ENCODE measurements at regions not wholly inside any gene's neighbourhood (a gene's known extent, or its start where the extent isn't known, plus 50 kb on each side); places are given as distances from the start of the nearest gene placed in this dataset.
"Not testable (repeated sequence)": the region's sequence is repeated elsewhere in the genome, so short reads cannot be mapped to it uniquely, and the experiment has no call there.

DNA sequence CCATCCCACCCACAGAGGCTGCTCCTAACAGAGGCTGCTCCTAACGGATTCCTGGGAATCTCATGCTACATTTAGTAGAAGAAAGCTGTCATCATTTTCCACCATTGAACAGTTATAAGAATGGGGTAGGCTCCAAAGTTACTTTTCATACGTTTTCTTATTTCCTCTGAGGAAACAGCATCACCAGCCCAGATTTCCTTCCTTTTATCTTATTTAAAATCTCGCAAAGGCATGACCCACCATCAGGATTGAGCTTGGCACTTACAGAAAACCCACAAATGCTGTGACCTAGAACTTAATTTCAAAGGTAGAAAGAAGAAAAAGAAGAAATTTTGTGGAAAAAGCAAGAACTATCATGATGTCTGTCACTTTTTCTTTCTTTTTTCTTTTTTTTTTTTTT lies 168.0 kb downstream of the LY86 start:
- Histone ChIP-seq H3K4me1 (ENCODE audit: insufficient read depth, poor library complexity, severe bottlenecking) (no peaks in the 10 kb centered on the region), H3K36me3 (ENCODE audit: low read depth) (no peaks in the 10 kb centered on the region), H3K4me3 (ENCODE audit: severe bottlenecking) (no peak overlapping the region), H3K27me3 (ENCODE audit: insufficient read depth, poor library complexity, severe bottlenecking) (no peaks in the 10 kb centered on the region), H3K9me3 (ENCODE audit: severe bottlenecking) (no peaks in the 10 kb centered on the region), H3K27ac (ENCODE audit: poor library complexity, severe bottlenecking) (no peak overlapping the region)
- DNase-seq (ENCODE audit: low spot score) = no peak
- TF ChIP-seq, protein P1, sequence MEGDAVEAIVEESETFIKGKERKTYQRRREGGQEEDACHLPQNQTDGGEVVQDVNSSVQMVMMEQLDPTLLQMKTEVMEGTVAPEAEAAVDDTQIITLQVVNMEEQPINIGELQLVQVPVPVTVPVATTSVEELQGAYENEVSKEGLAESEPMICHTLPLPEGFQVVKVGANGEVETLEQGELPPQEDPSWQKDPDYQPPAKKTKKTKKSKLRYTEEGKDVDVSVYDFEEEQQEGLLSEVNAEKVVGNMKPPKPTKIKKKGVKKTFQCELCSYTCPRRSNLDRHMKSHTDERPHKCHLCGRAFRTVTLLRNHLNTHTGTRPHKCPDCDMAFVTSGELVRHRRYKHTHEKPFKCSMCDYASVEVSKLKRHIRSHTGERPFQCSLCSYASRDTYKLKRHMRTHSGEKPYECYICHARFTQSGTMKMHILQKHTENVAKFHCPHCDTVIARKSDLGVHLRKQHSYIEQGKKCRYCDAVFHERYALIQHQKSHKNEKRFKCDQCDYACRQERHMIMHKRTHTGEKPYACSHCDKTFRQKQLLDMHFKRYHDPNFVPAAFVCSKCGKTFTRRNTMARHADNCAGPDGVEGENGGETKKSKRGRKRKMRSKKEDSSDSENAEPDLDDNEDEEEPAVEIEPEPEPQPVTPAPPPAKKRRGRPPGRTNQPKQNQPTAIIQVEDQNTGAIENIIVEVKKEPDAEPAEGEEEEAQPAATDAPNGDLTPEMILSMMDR (IDR thresholded peaks at IDR 0.05; ENCODE audit: poor library complexity, severe bottlenecking) = no peak
- ATAC-seq (ENCODE audit: low read depth) = no peak

DNA sequence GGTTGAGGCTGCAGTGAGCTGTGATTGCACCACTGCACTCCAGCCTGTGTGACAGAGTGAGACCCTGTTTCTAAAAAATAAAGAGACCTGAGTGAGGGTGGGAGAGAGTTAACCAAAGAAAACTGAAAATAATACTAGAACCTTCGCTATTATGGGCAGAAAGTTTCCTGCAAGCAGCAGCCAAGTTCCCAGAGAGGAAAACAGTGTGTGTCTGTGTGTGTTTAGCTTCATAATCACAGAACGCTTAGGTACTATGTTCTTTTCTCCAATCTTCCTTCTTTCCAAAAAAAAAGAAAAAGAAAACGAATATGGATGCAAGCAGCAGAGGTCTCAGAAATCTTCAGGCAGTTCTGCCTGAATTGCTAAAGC lies 170.0 kb downstream of the LY86 start:
- H3K27ac ChIP-seq (ENCODE audit: poor library complexity, severe bottlenecking) = no peak overlapping the region
- H3K36me3 ChIP-seq (ENCODE audit: low read depth) = no peaks in the 10 kb centered on the region
- no peaks in the 10 kb centered on the region for H3K4me1 ChIP-seq (ENCODE audit: insufficient read depth, poor library complexity, severe bottlenecking)
- no peaks in the 10 kb centered on the region for H3K9me3 ChIP-seq (ENCODE audit: severe bottlenecking)
- TF ChIP-seq, protein P1 (IDR thresholded peaks at IDR 0.05; ENCODE audit: poor library complexity, severe bottlenecking) = no peak
- DNase-seq (ENCODE audit: low spot score) = no peak
- H3K4me3 ChIP-seq (ENCODE audit: severe bottlenecking) = no peak overlapping the region
- H3K27me3 ChIP-seq (ENCODE audit: insufficient read depth, poor library complexity, severe bottlenecking) = no peaks in the 10 kb centered on the region
- no peak for ATAC-seq (ENCODE audit: low read depth)

DNA sequence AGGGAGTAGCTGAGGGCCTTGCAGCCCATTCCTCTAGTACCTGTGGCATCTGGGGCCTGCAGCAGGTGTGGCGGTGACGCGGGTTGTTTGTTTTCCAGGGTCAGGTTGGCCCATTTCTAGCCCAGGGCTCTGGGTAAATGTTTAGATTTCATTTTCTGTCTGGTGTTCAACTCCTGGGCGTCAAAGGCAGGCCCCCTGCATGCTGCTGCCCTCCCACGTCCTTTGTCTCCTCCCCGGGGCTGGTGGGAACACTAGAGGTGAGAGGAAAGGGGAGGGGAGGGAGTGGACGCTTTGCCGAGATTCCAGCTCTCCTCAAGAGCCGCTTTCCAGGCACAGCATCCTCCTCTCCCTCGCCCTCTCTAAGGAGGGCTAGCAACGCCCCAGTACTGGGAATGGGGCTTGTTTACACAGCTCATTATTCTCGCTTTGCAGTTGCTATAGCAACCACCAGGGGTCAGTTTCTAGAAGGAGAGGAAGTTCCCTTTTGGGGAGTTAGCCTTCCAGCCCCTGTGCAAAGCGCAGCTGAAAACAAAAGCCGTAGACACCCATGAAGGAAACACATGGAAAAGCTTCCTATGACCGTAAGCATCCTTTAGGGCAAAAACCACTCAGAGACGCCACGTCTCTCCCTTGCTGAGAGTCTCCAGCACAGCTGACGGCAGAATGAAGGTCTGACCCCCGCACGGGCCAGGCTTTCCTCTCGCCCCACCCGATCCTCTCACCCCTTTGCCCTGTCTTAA lies 170.6 kb downstream of the LY86 start:
- TF ChIP-seq, protein P1 (IDR thresholded peaks at IDR 0.05; ENCODE audit: poor library complexity, severe bottlenecking) = peak; percentile 52
- ATAC-seq (ENCODE audit: low read depth) = peak; percentile 40; the same call in 1 of the 3 replicates
- no peak for DNase-seq (ENCODE audit: low spot score)
- H3K36me3 ChIP-seq (ENCODE audit: low read depth) = no peaks in the 10 kb centered on the region
- H3K4me3 ChIP-seq (ENCODE audit: severe bottlenecking) = no peak overlapping the region
- H3K27ac ChIP-seq (ENCODE audit: poor library complexity, severe bottlenecking) = no peak overlapping the region
- H3K4me1 ChIP-seq (ENCODE audit: insufficient read depth, poor library complexity, severe bottlenecking) = no peaks in the 10 kb centered on the region
- no peaks in the 10 kb centered on the region for H3K9me3 ChIP-seq (ENCODE audit: severe bottlenecking)
- no peaks in the 10 kb centered on the region for H3K27me3 ChIP-seq (ENCODE audit: insufficient read depth, poor library complexity, severe bottlenecking)

DNA sequence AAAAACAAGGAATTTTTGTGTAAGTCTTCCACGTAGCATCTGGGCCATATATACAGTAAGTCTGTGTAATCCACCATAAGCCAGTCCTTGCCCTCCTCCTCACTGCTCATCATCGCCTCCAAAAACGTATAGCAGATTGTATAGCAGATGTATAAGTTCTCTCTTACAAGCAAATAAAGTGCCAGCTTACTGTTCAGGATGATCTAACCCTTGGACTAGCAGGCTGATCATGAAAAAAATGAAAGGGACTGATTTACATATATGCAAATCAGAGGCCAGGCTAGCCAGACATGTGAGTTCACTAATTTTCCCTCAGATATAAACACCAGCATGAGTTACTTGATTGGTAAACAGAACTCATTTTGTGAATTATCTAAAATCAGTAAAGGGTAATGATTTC lies 171.5 kb downstream of the LY86 start:
- H3K9me3 ChIP-seq (ENCODE audit: severe bottlenecking) = no peaks in the 10 kb centered on the region
- no peaks in the 10 kb centered on the region for H3K36me3 ChIP-seq (ENCODE audit: low read depth)
- H3K4me3 ChIP-seq (ENCODE audit: severe bottlenecking) = no peak overlapping the region
- no peak overlapping the region for H3K27ac ChIP-seq (ENCODE audit: poor library complexity, severe bottlenecking)
- ATAC-seq (ENCODE audit: low read depth) (no peak), DNase-seq (ENCODE audit: low spot score) (no peak)
- TF ChIP-seq, protein P1 (IDR thresholded peaks at IDR 0.05; ENCODE audit: poor library complexity, severe bottlenecking) = no peak
- H3K4me1 ChIP-seq (ENCODE audit: insufficient read depth, poor library complexity, severe bottlenecking) = no peaks in the 10 kb centered on the region
- no peaks in the 10 kb centered on the region for H3K27me3 ChIP-seq (ENCODE audit: insufficient read depth, poor library complexity, severe bottlenecking)

DNA sequence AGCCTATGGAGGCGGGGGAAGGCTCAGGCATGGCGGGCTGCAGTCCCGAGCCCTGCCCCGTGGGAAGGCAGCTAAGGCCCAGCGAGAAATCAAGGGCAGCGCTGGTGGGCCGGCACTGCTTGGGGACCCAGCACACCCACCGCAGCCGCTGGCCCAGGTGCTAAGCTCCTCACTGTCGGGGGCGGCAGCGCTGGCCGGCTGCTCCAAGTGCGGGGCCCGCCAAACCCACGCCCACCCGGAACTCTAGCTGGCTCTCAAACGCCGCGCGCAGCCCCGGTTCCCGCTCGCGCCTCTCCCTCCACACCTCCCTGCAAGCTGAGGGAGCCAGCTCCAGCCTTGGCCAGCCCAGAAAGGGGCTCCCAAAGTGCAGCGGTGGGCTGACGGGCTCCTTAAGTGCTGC lies 174.0 kb downstream of the LY86 start:
- H3K36me3 ChIP-seq (ENCODE audit: low read depth); ATAC-seq (ENCODE audit: low read depth); H3K4me1 ChIP-seq (ENCODE audit: insufficient read depth, poor library complexity, severe bottlenecking); DNase-seq (ENCODE audit: low spot score); H3K27me3 ChIP-seq (ENCODE audit: insufficient read depth, poor library complexity, severe bottlenecking); H3K4me3 ChIP-seq (ENCODE audit: severe bottlenecking); H3K27ac ChIP-seq (ENCODE audit: poor library complexity, severe bottlenecking); H3K9me3 ChIP-seq (ENCODE audit: severe bottlenecking): not testable (repeated sequence)

Measured in RWPE2 (cell line).